Left ventricle myocardium inferior (tissue), 1 donor: ENCODE measurements at regions not wholly inside any gene's neighbourhood (a gene's known extent, or its start where the extent isn't known, plus 50 kb on each side); places are given as distances from the start of the nearest gene placed in this dataset.
"Not testable (repeated sequence)": the region's sequence is repeated elsewhere in the genome, so short reads cannot be mapped to it uniquely, and the experiment has no call there.

Experiments
- DNase-seq: peaks from one replicate; pipeline ENCODE4 v3.0.0-alpha.2; 2020
- H3K27ac ChIP-seq: fragments of 200-600 bp; replicated peaks from 2 replicates; pipeline ENCODE4 v1.8.0; 2021
- H3K27me3 ChIP-seq: fragments of 200-600 bp; 2 replicates; pipeline ENCODE4 v1.8.0; 2021; ENCODE audit warnings: low read depth
- H3K36me3 ChIP-seq: fragments of 200-600 bp; 2 replicates; pipeline ENCODE4 v1.8.0; 2021
- H3K4me1 ChIP-seq: fragments of 200-600 bp; 2 replicates; pipeline ENCODE4 v1.8.0; 2021
- H3K4me3 ChIP-seq: fragments of 200-600 bp; 2 replicates; pipeline ENCODE4 v1.8.0; 2021; ENCODE audit warnings: mild to moderate bottlenecking, moderate library complexity
- H3K9me3 ChIP-seq: fragments of 200-600 bp; replicated peaks from 2 replicates; pipeline ENCODE4 v1.8.0; 2021
- CTCF ChIP-seq: fragments of 200-600 bp; IDR thresholded peaks from 2 replicates; pipeline ENCODE4 v1.8.0; 2021; ENCODE audit warnings: antibody characterized with exemption, mild to moderate bottlenecking, borderline replicate concordance
- intact Hi-C: fragments of 100-400 bp; cut with micrococcal nuclease; formaldehyde crosslinking; loops from one replicate; pipeline ENCODE4 v1.11.0; 2022
- donor health status: DM: no; HTN: yes; CAD: no; lungs with severe emphysema.

GRCh38 chr1:72397786-72398185 lies 115.4 kb upstream of the NEGR1 start:
- no peaks in the 10 kb centered on the region for H3K36me3 ChIP-seq
- H3K27ac ChIP-seq, result no peak overlapping the region
- H3K4me3 ChIP-seq, result no peak overlapping the region
- no peaks in the 10 kb centered on the region for H3K27me3 ChIP-seq
- no peak for DNase-seq
- no peaks in the 10 kb centered on the region for H3K4me1 ChIP-seq
- no peak for TF ChIP-seq CTCF
- H3K9me3 ChIP-seq, result no peaks in the 10 kb centered on the region
- intact Hi-C loops, result no loop called here

GRCh38 chr1:72394457-72394856 lies 112.1 kb upstream of the NEGR1 start:
- H3K9me3 ChIP-seq, result no peaks in the 10 kb centered on the region
- no peak for TF ChIP-seq CTCF
- H3K4me3 ChIP-seq, result no peak overlapping the region
- no peak for DNase-seq
- H3K36me3 ChIP-seq, result no peaks in the 10 kb centered on the region
- no peaks in the 10 kb centered on the region for H3K4me1 ChIP-seq
- no peak overlapping the region for H3K27ac ChIP-seq
- intact Hi-C loops, result no loop called here
- no peaks in the 10 kb centered on the region for H3K27me3 ChIP-seq

GRCh38 chr1:72379072-72379471 lies 96.7 kb upstream of the NEGR1 start:
- Histone ChIP-seq H3K27ac (no peak overlapping the region), H3K4me3 (no peak overlapping the region), H3K27me3 (no peaks in the 10 kb centered on the region), H3K4me1 (no peaks in the 10 kb centered on the region), H3K9me3 (no peaks in the 10 kb centered on the region), H3K36me3 (no peaks in the 10 kb centered on the region)
- intact Hi-C loops, result no loop called here
- DNase-seq, result no peak
- TF ChIP-seq CTCF, result no peak

- H3K4me1 ChIP-seq, result no peaks in the 10 kb centered on the region
- intact Hi-C loops, result no loop called here
- DNase-seq, result no peak
- H3K27ac ChIP-seq, result no peak overlapping the region
- no peaks in the 10 kb centered on the region for H3K9me3 ChIP-seq
- H3K4me3 ChIP-seq, result no peak overlapping the region
- H3K36me3 ChIP-seq, result no peaks in the 10 kb centered on the region
- no peak for TF ChIP-seq CTCF
- H3K27me3 ChIP-seq, result no peaks in the 10 kb centered on the region
Observed at GRCh38 chr1:72375226-72375625, 92.9 kb upstream of the NEGR1 start.

- Histone ChIP-seq H3K27ac (no peak overlapping the region), H3K9me3 (no peaks in the 10 kb centered on the region), H3K4me1 (no peaks in the 10 kb centered on the region), H3K27me3 (no peaks in the 10 kb centered on the region), H3K36me3 (no peaks in the 10 kb centered on the region), H3K4me3 (no peak overlapping the region)
- no peak for TF ChIP-seq CTCF
- DNase-seq, result no peak
- intact Hi-C loops, result no loop called here
Observed at GRCh38 chr1:72371259-72372035, 89.1 kb upstream of the NEGR1 start.

- H3K9me3 ChIP-seq, H3K4me3 ChIP-seq, DNase-seq, H3K27ac ChIP-seq, H3K4me1 ChIP-seq, H3K27me3 ChIP-seq, intact Hi-C loops, H3K36me3 ChIP-seq: not testable (repeated sequence)
Observed at GRCh38 chr1:72370836-72371235, 88.5 kb upstream of the NEGR1 start.
